Tibial nerve (tissue), 4 donors: ENCODE measurements at regions not wholly inside any gene's neighbourhood (a gene's known extent, or its start where the extent isn't known, plus 50 kb on each side); places are given as distances from the start of the nearest gene placed in this dataset.

Experiments
- EP300 ChIP-seq, 2 donors: sonication (generic); formaldehyde crosslinking; IDR thresholded peaks; one replicate each; pipeline ENCODE4 v1.6.1; 2017; ENCODE audit warnings: antibody characterized with exemption in 2 of 2, mild to moderate bottlenecking in 1 of 2
- POLR2A ChIP-seq, 2 donors: fragments of 450-650 bp; IDR thresholded peaks; one replicate each; pipeline ENCODE4 v1.6.1; 2017; ENCODE audit warnings: antibody characterized with exemption in 2 of 2, mild to moderate bottlenecking in 2 of 2, moderate library complexity in 2 of 2
- TF ChIP-seq, protein P1 (sequence below), 5 experiments: fragments of 200-600 bp in 3 of 5; fragments of 450-650 bp in 2 of 5; sonication (generic) in 3 of 5; IDR thresholded peaks; one replicate each; pipeline ENCODE4 v1.5.1; 2016 to 2019; ENCODE audit warnings: antibody characterized with exemption in 5 of 5, mild to moderate bottlenecking in 3 of 5, moderate library complexity in 2 of 5

DNA sequence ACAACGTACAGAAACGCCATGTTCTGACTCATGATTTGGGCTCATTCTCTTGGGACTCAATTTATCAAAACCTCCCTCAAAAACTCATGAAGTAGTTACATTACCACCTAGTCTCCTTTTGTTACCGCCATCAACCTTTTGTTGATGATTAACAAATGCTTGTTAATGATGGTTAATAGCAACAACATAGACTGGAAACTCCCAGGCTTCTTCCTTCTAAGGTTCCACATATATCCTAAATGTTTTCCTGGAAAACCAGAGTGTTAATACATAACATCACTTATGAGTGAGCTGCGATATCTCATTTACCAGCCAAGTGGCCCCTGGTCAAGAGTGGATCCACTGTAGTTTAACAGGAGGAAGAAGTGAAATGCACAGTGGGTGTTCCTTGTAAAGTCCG lies 176.3 kb downstream of the ERMARD start:
- TF ChIP-seq EP300 (IDR thresholded peaks at IDR 0.05) (no peak), POLR2A (IDR thresholded peaks at IDR 0.05) (no peak)
- TF ChIP-seq, protein P1, sequence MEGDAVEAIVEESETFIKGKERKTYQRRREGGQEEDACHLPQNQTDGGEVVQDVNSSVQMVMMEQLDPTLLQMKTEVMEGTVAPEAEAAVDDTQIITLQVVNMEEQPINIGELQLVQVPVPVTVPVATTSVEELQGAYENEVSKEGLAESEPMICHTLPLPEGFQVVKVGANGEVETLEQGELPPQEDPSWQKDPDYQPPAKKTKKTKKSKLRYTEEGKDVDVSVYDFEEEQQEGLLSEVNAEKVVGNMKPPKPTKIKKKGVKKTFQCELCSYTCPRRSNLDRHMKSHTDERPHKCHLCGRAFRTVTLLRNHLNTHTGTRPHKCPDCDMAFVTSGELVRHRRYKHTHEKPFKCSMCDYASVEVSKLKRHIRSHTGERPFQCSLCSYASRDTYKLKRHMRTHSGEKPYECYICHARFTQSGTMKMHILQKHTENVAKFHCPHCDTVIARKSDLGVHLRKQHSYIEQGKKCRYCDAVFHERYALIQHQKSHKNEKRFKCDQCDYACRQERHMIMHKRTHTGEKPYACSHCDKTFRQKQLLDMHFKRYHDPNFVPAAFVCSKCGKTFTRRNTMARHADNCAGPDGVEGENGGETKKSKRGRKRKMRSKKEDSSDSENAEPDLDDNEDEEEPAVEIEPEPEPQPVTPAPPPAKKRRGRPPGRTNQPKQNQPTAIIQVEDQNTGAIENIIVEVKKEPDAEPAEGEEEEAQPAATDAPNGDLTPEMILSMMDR (IDR thresholded peaks at IDR 0.05) = no peak
